Upper lobe of right lung (tissue), 1 donor: ENCODE measurements at regions not wholly inside any gene's neighbourhood (a gene's known extent, or its start where the extent isn't known, plus 50 kb on each side); places are given as distances from the start of the nearest gene placed in this dataset.

Source experiments
- ATAC-seq: fragments of 200-7000 bp; cut with Tn5 transposase; one replicate; pipeline ENCODE4 v1.9.1; 2020; ENCODE audit warnings: mild to moderate bottlenecking, moderate library complexity
- DNase-seq: peaks from one replicate; pipeline ENCODE4 v3.0.0-alpha.2; 2020
- H3K27ac ChIP-seq: fragments of 200-600 bp; one replicate; pipeline ENCODE4 v1.8.0; 2022
- H3K27me3 ChIP-seq: fragments of 200-600 bp; one replicate; pipeline ENCODE4 v1.8.0; 2022; ENCODE audit warnings: mild to moderate bottlenecking
- H3K36me3 ChIP-seq: fragments of 200-600 bp; one replicate; pipeline ENCODE4 v1.8.0; 2022
- H3K4me1 ChIP-seq: fragments of 200-600 bp; one replicate; pipeline ENCODE4 v1.8.0; 2022
- H3K4me3 ChIP-seq: fragments of 200-600 bp; one replicate; pipeline ENCODE4 v1.8.0; 2022; ENCODE audit warnings: mild to moderate bottlenecking
- H3K9me3 ChIP-seq: fragments of 200-600 bp; one replicate; pipeline ENCODE4 v1.8.0; 2022
- CTCF ChIP-seq: fragments of 200-600 bp; IDR thresholded peaks from one replicate; pipeline ENCODE4 v1.8.0; 2022; ENCODE audit warnings: antibody characterized with exemption
- intact Hi-C: fragments of 100-400 bp; cut with DNase I; formaldehyde crosslinking; loops from one replicate; pipeline ENCODE4 v1.11.0; 2022
- donor health status: DM: no; HTN: yes; CAD: no; lungs with severe emphysema.

- no peaks in the 10 kb centered on the region for H3K27me3 ChIP-seq
- H3K4me3 ChIP-seq = no peak overlapping the region
- H3K27ac ChIP-seq = no peak overlapping the region
- no peak for TF ChIP-seq CTCF
- ATAC-seq (no peak), DNase-seq (no peak)
- intact Hi-C loops = no loop called here
- H3K36me3 ChIP-seq = no peaks in the 10 kb centered on the region
- no peaks in the 10 kb centered on the region for H3K4me1 ChIP-seq
- H3K9me3 ChIP-seq = no peaks in the 10 kb centered on the region
These were observed 264.4 kb downstream of the SKAP2 start for GRCh38 chr7:26599982-26600381.

- no peak for TF ChIP-seq CTCF
- DNase-seq (no peak), ATAC-seq (no peak)
- H3K9me3 ChIP-seq = no peaks in the 10 kb centered on the region
- no peaks in the 10 kb centered on the region for H3K36me3 ChIP-seq
- intact Hi-C loops = no loop called here
- no peaks in the 10 kb centered on the region for H3K27me3 ChIP-seq
- H3K4me1 ChIP-seq = no peaks in the 10 kb centered on the region
- H3K4me3 ChIP-seq = no peak overlapping the region
- no peak overlapping the region for H3K27ac ChIP-seq
These were observed 264.0 kb downstream of the SKAP2 start for GRCh38 chr7:26600411-26600810.

- ATAC-seq = no peak
- Histone ChIP-seq H3K36me3 (no peaks in the 10 kb centered on the region), H3K9me3 (no peaks in the 10 kb centered on the region), H3K4me1 (no peaks in the 10 kb centered on the region), H3K27me3 (no peaks in the 10 kb centered on the region), H3K27ac (no peak overlapping the region), H3K4me3 (no peak overlapping the region)
- TF ChIP-seq CTCF = no peak
- DNase-seq = no peak
- intact Hi-C loops = no loop called here
These were observed 260.8 kb downstream of the SKAP2 start for GRCh38 chr7:26603631-26604030.

DNA sequence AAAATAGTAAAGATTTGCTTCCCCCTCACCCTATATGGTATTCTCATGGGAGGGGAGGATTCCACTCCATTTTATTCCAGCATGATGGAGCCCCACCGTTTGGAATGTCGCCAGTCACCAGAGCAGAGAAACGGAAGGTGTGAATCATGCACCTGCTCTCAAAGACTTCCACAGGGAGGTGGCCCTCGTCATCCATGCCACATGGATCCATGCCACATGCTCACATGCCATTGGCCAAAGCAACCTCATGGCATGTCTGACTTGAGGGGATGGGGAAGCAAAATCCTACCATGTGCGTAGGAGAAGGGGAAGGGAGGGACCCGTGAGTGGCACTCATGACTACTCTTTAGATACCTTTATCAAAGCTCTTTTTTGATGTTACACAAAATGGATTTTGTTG lies 256.0 kb downstream of the SKAP2 start:
- no peaks in the 10 kb centered on the region for H3K36me3 ChIP-seq
- ATAC-seq (no peak), DNase-seq (no peak)
- intact Hi-C loops = no loop called here
- no peak for TF ChIP-seq CTCF
- H3K9me3 ChIP-seq = no peaks in the 10 kb centered on the region
- H3K27me3 ChIP-seq = no peaks in the 10 kb centered on the region
- no peak overlapping the region for H3K4me3 ChIP-seq
- no peak overlapping the region for H3K27ac ChIP-seq
- H3K4me1 ChIP-seq = no peaks in the 10 kb centered on the region

DNA sequence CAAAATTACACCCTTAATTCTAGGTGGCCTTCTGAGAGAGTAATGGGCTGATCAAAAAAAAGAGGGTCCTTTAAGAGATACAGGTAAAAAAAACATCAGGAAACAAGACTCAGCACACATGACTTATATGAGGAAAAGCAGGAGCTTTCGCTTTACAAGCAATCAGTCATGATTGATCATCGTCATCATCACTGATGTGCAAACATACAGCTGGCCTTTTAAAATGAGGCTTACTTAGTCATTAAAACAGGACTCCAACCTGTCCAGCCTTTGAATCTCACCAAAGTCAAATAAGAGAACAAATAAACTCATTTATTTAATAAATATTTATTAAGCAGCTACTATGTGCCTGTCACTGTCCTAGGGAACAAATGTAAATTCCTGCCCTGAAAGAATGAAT lies 255.3 kb downstream of the SKAP2 start:
- no peak for TF ChIP-seq CTCF
- H3K4me3 ChIP-seq = no peak overlapping the region
- H3K4me1 ChIP-seq = no peaks in the 10 kb centered on the region
- no peak overlapping the region for H3K27ac ChIP-seq
- intact Hi-C loops = no loop called here
- no peaks in the 10 kb centered on the region for H3K9me3 ChIP-seq
- H3K27me3 ChIP-seq = no peaks in the 10 kb centered on the region
- ATAC-seq (no peak), DNase-seq (no peak)
- no peaks in the 10 kb centered on the region for H3K36me3 ChIP-seq

- no peak for DNase-seq
- no peak for TF ChIP-seq CTCF
These were observed 254.9 kb downstream of the SKAP2 start for GRCh38 chr7:26609532-26609931.

More at GRCh38 chr7:26609532-26609931, 254.9 kb downstream of the SKAP2 start:
- no peaks in the 10 kb centered on the region for H3K27me3 ChIP-seq
- H3K4me1 ChIP-seq = no peaks in the 10 kb centered on the region
- H3K4me3 ChIP-seq = no peak overlapping the region
- no peak overlapping the region for H3K27ac ChIP-seq
- no peak for ATAC-seq
- H3K9me3 ChIP-seq = no peaks in the 10 kb centered on the region
- intact Hi-C loops = no loop called here
- no peaks in the 10 kb centered on the region for H3K36me3 ChIP-seq
